Activated CD4-positive, alpha-beta T cell treated with anti-CD3 and anti-CD28 coated beads, Interleukin-2, amount 50 U/mL, for 24 hours (primary cell): ENCODE measurements at regions not wholly inside any gene's neighbourhood (a gene's known extent, or its start where the extent isn't known, plus 50 kb on each side); places are given as distances from the start of the nearest gene placed in this dataset.

Experiments
- DNase-seq, 2 donors: peaks; one replicate each; pipeline ENCODE4 v3.0.0-alpha.2; 2020; ENCODE audit warnings: low read depth in 1 of 2, low spot score in 1 of 2

DNA sequence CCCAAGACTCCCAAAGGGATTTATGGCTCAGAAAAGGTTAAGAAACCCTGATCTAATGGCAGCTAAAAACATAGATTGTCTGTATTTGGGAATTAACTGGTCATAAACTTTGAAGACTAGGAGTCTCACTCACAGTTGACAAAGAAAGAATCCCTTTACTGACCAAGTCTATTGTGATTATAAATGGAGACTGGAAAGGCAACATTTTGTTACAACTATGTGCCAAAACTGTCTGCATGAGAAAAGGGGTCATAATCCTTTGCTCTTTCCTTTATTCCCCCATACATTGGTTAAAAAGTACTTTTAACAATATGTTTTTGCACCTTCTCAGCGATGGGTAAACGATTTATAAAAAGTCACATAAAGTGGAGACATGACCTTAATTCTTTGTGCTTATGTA, 206.9 kb upstream of the MAP3K7 start:
- DNase-seq = no peak

DNA sequence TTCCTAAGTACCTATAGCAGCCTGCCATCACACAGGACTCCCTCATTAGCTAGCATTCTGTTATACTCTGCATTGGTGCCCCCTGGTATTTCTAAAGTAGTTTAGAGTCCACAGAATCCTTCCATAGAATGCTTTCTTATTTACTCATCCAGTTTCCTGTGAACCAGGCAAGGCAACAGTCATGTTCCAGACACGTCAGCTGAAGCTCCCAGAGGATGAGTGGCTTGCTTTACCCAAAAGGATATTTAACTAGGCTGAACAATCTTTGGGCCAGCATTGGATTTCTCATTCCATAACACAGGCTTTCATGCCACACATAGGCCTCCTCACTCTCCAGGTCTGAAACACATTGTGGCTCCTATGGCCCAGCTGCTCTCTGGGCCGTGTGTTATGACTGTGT, 203.8 kb upstream of the MAP3K7 start:
- DNase-seq = no peak

DNA sequence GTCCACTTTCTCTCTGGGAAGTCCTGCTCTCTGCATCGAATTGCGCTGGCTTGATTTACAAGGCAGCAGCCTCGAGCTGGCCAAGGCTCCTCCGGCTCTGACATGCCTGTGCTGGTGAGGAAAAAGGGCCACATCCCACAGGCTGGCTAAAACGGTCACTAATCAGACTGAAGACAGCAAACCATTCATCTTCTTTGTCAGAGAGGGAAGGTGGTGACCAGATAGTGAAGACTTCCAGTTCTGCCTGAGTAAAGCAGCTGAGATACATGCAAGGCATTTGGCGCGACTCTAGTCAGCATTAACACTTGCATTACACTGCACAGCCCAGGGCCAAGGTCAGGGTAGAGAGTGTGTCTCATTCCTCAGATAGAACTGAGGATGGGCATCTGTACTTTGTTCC, 203.2 kb upstream of the MAP3K7 start:
- DNase-seq = no peak

DNA sequence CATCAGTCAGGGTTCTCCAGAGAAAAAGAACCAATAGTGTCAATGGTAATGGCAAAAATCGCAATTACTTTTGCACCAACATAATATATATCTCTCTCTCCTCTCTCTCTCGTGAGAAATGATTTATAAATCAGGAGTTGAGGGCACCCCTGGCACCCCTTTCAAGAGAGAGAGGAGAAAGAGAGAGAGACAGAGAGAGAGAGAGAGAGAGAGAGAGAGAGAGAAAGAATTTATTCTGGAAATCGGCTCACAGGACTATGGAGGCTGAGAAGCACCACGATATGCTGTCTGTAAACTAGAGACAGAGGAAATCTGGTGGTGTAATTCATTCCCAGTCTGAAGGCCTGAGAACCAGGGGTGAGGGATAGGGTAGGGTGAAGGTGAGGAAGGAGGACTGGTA, 201.9 kb upstream of the MAP3K7 start:
- no peak for DNase-seq

DNA sequence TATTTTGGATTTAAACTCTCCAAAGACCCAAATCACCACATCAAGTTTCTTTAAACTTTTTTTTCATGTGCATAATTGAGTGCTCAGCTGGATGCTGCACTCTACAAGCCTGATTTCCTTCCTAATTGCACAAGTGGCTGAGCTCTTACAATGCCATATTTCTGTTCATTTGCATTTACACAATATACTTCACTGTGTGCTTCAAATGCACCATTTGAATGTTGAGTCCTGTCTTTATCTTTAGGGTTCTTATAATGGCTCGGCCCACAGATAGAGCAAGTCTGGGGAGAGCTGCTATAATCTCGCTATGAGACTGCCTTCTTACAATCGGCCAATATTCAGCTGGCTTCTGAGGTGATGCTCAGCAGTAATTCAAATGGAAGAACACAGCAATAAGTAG, 200.6 kb upstream of the MAP3K7 start:
- no peak for DNase-seq

DNA sequence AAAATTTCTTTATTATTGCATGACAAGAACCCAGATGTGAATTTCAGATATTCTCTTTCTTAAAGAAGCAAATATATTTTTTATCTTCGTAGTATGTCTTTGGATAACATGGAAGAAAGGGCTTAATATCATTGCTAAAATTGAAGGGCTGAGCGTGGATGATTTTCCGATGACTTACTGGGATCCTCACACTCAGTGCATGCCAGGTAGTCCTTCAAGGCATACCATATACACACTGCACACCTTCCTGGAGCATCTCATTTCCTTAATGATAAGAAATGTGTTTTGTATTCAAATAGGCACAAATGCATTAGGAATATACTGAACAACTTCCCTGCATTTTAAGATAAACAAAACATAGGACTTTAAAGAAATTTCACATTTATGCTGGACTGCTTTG, 193.9 kb upstream of the MAP3K7 start:
- no peak for DNase-seq

DNA sequence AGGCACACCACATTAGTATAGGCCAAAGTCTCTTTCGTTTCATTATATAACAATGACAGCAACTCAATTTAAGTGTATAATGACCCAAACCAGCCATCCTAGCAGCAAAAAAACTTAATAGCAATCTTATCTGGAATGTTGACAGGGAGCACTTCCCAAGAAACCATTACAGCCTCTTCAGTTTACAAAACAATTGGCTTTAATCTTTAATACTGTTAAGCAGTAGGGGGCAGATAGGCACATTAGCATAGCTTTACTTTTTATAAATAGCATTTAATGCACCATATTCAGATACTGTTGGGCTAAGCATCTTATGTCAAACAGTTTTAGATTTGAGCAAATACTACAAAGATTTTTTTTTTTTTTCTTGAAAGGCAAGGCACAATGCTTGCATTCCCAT, 193.3 kb upstream of the MAP3K7 start:
- no peak for DNase-seq

DNA sequence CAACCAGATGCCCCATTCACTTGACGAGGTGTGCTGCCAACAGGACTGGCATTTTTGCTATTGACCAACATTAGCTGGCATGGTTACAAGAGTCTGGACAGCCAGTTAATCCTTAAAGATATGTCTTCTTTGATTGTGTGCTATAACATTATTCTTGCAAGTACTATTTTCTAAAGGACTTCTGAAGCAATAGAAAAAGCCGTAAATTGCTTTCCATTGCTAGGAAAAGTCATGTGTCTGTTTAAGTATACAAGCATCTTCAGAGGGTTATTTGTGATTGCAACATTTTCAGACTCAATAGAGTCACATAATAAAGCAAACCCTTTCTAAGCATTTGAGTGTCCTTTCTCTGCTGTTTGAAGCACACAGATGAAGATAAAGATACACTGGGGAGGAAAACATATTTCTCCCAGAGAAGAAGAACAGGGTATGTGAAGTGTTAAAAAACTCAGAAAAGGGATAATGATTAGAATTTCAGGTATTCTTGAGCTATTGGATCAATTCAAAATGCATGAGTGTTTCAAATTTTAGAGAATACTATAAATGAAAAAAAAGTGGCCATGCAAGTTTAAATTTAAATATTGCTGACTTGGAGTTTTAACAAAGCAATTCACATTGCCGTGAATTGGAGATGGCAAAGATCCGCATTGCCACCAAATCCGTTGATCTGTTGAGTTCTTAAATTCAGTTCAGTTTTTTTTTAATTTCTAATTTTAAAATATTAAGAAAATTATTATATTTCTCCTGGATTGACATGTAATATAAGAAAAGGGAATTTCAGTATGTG, 191.7 kb upstream of the MAP3K7 start:
- no peak for DNase-seq

DNA sequence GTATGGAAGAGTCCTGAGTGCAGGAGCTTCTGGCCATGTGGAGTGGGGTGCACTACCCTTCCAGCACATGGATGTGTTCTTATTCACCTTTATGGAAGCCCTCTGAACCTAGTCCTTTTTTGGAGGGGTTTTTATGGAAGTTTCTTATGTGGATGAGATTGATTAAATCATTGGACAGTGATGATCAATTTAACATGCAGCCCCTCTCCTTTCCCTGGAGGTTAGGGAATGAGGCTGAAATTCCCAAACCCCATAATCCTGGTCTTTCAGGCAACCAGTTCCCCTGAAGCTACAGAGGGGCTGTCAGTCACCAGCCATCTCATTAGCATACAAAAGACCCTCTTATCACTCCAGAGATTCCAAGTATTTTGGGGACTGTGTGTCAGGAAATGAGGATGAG, 183.9 kb upstream of the MAP3K7 start:
- DNase-seq = no peak

DNA sequence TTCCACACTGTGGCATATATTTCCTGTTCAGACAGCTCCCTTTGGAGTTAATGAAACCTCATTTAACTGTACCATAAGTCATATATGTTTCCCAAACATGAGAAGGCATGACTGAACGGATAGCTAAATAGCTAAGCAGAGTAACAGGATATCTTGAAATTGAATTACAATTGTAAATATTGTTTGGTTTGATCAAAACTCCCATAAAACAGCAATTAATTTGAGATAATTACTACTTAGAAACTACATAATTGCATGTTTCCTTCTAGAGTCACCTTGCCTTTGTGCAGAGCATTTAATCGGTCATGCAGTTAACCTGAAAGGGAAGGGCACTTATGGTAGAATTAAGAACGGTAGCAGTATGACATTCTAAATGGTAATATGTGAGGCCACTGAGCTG, 179.0 kb upstream of the MAP3K7 start:
- no peak for DNase-seq

DNA sequence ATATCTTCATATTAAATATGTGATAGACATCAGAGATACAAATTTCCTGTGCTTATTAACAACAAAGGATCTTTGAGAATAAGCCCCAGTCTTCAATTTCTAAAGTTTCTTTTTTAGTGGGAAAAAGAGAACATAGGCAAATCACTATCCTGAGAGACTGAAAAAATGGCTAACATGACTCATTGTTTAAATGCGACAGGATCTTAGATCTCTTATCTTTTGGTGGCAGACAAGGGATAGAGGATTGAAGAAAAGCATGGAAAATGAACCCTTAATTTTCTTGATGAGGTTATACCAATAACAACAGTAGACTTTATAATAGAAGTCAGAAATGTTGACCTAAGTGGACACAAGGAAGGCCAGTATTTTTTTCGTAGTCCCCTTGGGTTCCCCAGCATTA, 178.6 kb upstream of the MAP3K7 start:
- DNase-seq = no peak

DNA sequence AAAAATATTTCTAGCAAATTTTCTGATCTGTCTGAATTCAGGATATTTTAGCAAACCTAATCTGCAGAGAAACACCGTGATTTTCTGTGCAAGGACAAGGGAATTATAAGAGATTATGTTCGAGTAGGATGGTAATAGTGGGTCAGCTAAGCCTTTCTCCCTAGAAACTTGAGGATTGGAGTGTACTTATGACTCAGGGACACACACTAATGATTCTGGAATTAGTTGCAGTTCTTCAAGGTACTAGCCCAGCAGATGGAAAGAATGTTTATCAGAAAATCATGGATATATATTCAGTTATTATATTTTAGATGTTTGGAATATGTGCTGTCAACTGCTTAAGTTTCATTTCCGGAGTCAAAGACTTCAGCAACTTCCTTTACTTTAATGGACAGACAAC, 177.1 kb upstream of the MAP3K7 start:
- DNase-seq = no peak

DNA sequence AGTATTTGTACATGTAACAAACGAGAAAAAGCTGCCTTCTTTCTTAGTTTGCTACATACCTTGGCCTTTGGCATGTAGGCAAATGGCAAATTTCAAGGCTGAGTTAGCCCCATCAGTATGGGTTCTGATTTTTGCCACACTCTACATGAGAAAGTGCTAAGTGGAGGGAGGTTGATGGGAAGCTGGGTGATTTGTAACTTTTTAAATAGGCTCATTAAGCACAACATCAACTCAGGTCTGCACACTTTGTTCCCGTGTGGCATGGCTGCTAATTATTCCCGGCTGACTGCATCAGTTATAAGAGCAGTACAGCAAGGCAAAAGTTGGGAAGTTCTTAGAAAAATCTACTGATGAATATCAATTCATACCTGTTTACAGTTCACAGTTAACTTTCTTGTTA, 172.8 kb upstream of the MAP3K7 start:
- no peak for DNase-seq

DNA sequence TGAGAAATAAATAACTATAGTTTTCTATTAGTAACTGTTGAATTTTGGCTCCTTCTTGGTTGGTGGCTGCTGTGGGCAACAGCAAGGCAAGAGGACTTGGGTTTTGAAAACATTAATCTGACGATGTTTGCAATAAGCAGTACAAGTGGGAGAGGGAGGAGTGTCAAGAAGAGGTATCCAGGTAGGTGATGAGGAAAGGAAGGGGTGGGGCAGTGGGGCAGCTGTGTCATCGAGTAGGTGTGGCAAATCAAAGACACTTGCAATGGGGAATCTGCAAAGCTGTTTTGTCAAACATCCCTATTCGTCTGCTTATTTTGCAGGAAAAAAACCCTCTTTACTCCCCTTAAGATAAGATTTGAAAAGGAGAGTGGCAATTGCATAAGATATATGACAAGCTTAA, 171.9 kb upstream of the MAP3K7 start:
- no peak for DNase-seq

DNA sequence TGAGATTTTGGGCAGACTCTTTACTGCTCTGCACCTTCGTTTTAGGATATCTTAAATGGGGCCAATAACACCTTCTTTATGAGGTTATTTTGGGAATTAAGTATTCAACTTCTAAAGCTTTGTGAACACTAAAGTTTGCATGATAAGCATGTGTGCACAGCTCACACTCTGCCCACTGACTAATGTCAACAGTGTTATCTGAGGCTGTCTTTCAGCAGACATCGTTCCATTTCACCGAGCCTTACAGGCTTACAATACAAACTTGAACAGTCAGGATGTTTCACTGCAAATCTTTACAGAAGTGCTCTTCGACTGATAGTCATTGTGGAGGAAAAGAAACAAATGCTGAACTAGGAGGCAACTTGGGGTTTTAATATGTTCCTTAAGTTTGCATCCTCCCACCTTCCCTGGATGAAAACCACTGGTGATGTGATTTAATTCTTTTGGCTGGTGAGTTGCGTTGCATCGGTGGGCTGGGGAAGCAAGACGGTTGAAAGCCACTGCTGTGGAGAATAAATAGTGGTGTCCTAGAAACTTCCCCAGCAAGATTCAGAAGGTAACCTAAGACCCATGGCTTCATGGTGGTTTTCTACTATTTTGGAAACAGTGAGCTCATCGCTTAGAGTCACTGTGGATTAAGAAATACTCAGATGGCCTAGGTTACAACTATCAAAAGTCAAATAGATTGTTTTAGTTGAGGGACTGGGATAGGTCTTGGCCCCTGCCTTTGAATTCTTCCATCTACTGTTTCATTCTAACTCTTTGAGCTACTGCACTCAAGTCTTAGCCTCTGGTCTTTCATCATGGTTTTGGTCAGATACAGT, 167.2 kb upstream of the MAP3K7 start:
- DNase-seq = no peak

DNA sequence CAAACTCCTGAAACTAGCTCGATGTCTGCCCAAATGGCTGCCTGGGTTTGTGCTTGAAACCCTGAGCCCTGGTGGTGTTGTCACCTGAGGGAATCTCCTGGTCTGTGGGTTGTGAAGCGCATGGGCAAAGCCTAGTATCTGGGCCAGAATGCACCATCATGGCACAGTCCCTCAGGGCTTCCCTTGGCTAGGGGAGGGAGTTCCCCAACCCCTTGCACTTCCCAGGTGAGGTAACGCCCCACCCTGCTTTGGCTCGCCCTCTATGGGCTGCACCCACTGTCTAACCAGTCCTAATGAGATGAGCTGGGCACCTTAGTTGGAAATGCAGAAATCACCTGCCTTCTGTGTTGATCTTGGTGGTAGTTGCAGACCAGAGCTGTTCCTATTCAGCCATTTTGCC, 152.9 kb upstream of the MAP3K7 start:
- no peak for DNase-seq

DNA sequence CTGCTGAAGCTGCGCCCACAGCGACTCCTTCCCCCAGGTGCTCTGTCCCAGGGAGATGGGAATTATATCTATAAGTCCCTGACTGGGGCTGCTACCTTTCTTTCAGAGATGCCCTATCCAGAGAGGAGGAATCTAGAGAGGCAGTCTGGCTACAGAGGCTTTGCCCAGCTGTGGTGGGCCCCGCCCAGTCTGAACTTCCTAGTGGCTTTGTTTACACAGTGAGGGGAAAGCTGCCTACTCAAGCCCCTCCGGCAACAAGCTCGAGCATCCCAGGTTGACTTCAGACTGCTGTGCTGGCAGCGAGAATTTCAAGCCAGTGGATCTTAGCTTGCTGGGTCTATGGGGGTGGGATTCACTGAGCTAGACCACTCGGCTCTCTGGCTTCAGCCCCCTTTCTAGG, 152.5 kb upstream of the MAP3K7 start:
- no peak for DNase-seq

DNA sequence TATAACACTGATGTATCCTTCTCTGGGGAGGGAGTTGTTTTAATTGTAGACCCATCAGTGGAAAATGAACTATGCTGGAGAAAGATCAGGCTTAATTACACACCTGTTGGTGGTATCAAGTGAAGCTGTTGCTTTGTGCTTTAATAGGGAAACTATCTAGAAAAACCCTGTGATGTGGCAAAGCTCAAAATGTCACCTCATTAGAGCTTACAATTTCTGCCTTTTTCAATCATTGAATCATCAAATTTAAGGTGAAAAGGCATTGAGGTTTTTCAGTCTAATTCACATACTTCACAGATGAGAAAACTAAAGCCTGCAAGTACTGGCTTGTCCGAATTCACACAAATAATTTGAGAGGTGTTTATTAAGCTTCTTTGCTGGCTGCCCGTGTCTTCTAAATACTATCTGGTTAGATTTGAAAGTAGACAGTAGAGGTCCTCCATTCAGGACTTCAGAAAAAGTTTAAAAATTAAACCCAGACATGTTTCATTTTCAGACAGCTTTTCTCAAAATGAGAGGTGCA, 143.3 kb upstream of the MAP3K7 start:
- no peak for DNase-seq

DNA sequence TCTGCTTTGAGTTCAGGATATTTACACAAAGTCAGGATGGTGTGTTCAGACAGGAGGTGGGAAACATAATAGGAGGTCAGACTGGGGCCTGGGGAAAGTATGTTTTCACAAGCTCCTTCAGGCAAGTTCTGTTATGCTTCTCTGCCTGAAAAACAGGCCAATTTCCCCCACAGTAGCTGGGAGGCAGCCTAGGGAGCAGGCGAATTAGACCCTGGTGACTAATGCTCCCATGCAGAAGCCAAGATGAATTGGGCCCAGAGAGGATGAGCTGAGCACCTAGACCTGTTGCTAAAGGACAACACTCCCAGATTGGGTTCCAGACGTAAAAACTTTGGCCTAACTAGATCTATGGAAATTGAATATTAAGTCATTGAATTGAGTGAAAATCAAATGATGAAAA, 142.2 kb upstream of the MAP3K7 start:
- no peak for DNase-seq

DNA sequence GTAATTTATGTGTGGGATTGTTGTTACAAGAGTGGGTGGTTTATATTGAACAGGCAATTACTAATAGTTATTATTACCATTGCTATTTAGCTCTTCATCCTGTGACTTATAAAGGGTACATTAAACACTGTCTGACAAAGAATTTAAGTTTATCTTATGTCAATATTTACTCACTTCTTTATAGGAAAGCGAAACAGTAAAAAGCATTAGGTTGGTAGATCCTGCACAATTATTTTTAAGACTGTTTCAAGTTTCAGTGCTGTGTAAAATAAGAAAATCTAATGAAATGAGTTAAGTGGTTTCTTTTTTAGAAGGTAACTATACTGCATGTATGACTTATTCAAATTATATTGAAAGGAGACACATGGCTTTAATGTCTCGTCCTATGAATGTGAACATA, 135.8 kb upstream of the MAP3K7 start:
- DNase-seq = no peak

DNA sequence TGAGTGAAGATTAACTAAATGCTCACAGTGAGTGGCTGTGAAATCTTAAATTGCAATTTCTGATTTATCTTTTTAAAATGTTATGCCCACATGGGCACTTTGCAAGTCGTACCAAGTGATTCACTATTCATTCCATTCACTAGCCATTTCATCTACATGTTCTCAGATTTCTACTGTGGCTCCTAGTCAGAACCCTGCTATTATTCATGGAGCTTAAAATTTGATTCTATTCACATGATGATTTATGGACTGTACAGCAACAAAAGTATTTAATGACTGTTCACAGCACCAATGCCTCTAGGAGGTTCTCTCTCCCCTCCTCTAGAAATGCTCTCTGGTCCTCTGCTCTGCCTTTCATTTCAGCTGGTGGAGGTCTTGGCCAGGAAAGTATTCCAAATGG, 133.5 kb upstream of the MAP3K7 start:
- no peak for DNase-seq
